GM13977 (cell line): ENCODE measurements at regions not wholly inside any gene's neighbourhood (a gene's known extent, or its start where the extent isn't known, plus 50 kb on each side); places are given as distances from the start of the nearest gene placed in this dataset.

Experiments used
- DNase-seq: peaks from one replicate; pipeline ENCODE4 v3.0.0; 2012; ENCODE audit warnings: low spot score
- CTCF ChIP-seq: IDR thresholded peaks from 2 replicates; pipeline ENCODE4 v1.5.1; 2012; ENCODE audit warnings: mild to moderate bottlenecking, control low read depth; ENCODE audit not compliant: insufficient read depth; ENCODE audit errors: extremely low read depth, missing control alignments
- in situ Hi-C: fragments of 300-500 bp; cut with MboI; formaldehyde crosslinking; loops from one replicate; pipeline ENCODE4 v1.12.0; 2022; ENCODE audit warnings: low sequenced_read_pairs, low pct_unique_long_range_greater_than_20kb, mixed read lengths, inconsistent platforms; ENCODE audit not compliant: unreplicated experiment

DNA sequence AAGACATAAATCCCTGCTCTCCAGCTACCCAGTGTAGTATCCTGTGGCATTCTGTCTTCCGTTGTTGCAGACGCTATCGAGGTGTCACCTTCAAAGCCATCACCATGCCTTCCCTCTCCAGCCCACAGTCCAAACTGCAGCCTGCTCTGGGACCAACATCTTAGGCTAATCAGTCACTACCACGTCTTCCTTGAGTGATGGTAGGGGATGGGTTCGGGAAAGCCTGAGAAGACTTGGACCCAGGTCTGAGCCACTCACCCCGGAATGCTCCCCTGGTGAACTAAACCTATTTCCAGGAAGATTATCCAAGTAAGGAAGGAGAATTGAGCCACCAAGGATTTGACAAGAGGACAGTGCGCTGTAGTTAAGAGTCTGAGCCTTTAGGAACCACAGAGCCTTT is 52.9 kb upstream of the IRX1 start:
- in situ Hi-C loops = no loop called here
- no peak for DNase-seq
- TF ChIP-seq CTCF = no peak

- DNase-seq = no peak
- no peak for TF ChIP-seq CTCF
- in situ Hi-C loops = no loop called here
Observed at GRCh38 chr5:3542158-3542557, 53.5 kb upstream of the IRX1 start.

GRCh38 chr5:3538886-3539285 is 56.7 kb upstream of the IRX1 start:
- no peak for TF ChIP-seq CTCF
- in situ Hi-C loops = no loop called here
- DNase-seq = no peak

GRCh38 chr5:3537942-3538341 is 57.7 kb upstream of the IRX1 start:
- TF ChIP-seq CTCF = no peak
- in situ Hi-C loops = no loop called here
- DNase-seq = no peak

GRCh38 chr5:3535414-3536211 is 60.0 kb upstream of the IRX1 start:
- DNase-seq = no peak
- in situ Hi-C loops = no loop called here
- TF ChIP-seq CTCF = no peak

GRCh38 chr5:3534997-3535396 is 60.6 kb upstream of the IRX1 start:
- no peak for TF ChIP-seq CTCF
- in situ Hi-C loops = no loop called here
- no peak for DNase-seq
